H9 (cell line): ENCODE measurements at regions not wholly inside any gene's neighbourhood (a gene's known extent, or its start where the extent isn't known, plus 50 kb on each side); places are given as distances from the start of the nearest gene placed in this dataset.

ENCODE experiments used
- DNase-seq: peaks from one replicate; pipeline ENCODE4 v3.0.0-alpha.2; 2017
- H2AFZ ChIP-seq: one replicate; pipeline ENCODE4 v1.6.1; 2013; ENCODE audit warnings: mild to moderate bottlenecking, low read length, control low read depth, moderate library complexity
- H2AK5ac ChIP-seq: 2 replicates; pipeline ENCODE4 v1.6.1; 2013; ENCODE audit warnings: low read length, control low read depth, mixed read lengths; ENCODE audit not compliant: insufficient read length
- H2BK120ac ChIP-seq: one replicate; pipeline ENCODE4 v1.6.1; 2013; ENCODE audit warnings: low read depth, mild to moderate bottlenecking, low read length, control low read depth, inconsistent platforms; ENCODE audit not compliant: poor library complexity, severe bottlenecking
- H2BK12ac ChIP-seq: 2 replicates; pipeline ENCODE4 v1.6.1; 2013; ENCODE audit warnings: low read length, control low read depth, mixed read lengths, low read depth; ENCODE audit not compliant: insufficient read length
- H2BK15ac ChIP-seq: 2 replicates; pipeline ENCODE4 v1.6.1; 2013; ENCODE audit warnings: low read depth, low read length, control low read depth
- H2BK20ac ChIP-seq: one replicate; pipeline ENCODE4 v1.6.1; 2013; ENCODE audit warnings: low read depth, mild to moderate bottlenecking, low read length, control low read depth, inconsistent platforms; ENCODE audit not compliant: poor library complexity, severe bottlenecking
- H2BK5ac ChIP-seq: 2 replicates; pipeline ENCODE4 v1.6.1; 2013; ENCODE audit warnings: low read length, control low read depth, mixed read lengths; ENCODE audit not compliant: insufficient read length
- H3K14ac ChIP-seq: 2 replicates; pipeline ENCODE4 v1.6.1; 2013; ENCODE audit warnings: low read length, control low read depth; ENCODE audit not compliant: insufficient read depth
- H3K18ac ChIP-seq: 2 replicates; pipeline ENCODE4 v1.6.1; 2013; ENCODE audit warnings: low read depth, mild to moderate bottlenecking, mixed read lengths, low read length, control low read depth; ENCODE audit not compliant: insufficient read length
- H3K23ac ChIP-seq: 2 replicates; pipeline ENCODE4 v1.6.1; 2013; ENCODE audit warnings: low read length, control low read depth, mixed read lengths, low read depth; ENCODE audit not compliant: insufficient read length
- H3K23me2 ChIP-seq: 2 replicates; pipeline ENCODE4 v1.6.1; 2013; ENCODE audit warnings: low read depth, mild to moderate bottlenecking, mixed read lengths, low read length, control low read depth; ENCODE audit not compliant: insufficient read length, poor library complexity, severe bottlenecking
- H3K27ac ChIP-seq: 2 replicates; pipeline ENCODE4 v1.5.1; 2013; ENCODE audit warnings: low read length, control low read depth, mixed read lengths, low read depth; ENCODE audit not compliant: insufficient read length
- H3K27me3 ChIP-seq: 2 replicates; pipeline ENCODE4 v1.6.1; 2013; ENCODE audit warnings: low read length, control low read depth, inconsistent platforms; ENCODE audit not compliant: insufficient read depth
- H3K4ac ChIP-seq: 2 replicates; pipeline ENCODE4 v1.6.1; 2013; ENCODE audit warnings: low read depth, mild to moderate bottlenecking, control low read depth, inconsistent platforms, low read length, moderate library complexity
- H3K4me1 ChIP-seq: 2 replicates; pipeline ENCODE4 v1.6.1; 2013; ENCODE audit warnings: low read length, control low read depth, inconsistent platforms; ENCODE audit not compliant: insufficient read depth
- H3K4me2 ChIP-seq: 2 replicates; pipeline ENCODE4 v1.6.1; 2013; ENCODE audit warnings: low read length, control low read depth, mixed read lengths; ENCODE audit not compliant: insufficient read length, insufficient read depth
- H3K56ac ChIP-seq: 2 replicates; pipeline ENCODE4 v1.6.1; 2013; ENCODE audit warnings: low read depth, mild to moderate bottlenecking, mixed read lengths, low read length, control low read depth; ENCODE audit not compliant: insufficient read length
- H3K79me1 ChIP-seq: 2 replicates; pipeline ENCODE4 v1.6.1; 2013; ENCODE audit warnings: low read depth, mild to moderate bottlenecking, moderate library complexity, low read length, control low read depth, inconsistent platforms; ENCODE audit not compliant: insufficient read depth, poor library complexity, severe bottlenecking
- H3K79me2 ChIP-seq: 2 replicates; pipeline ENCODE4 v1.6.1; 2013; ENCODE audit warnings: low read length, control low read depth, inconsistent platforms; ENCODE audit not compliant: insufficient read depth
- H3K9ac ChIP-seq: 2 replicates; pipeline ENCODE4 v1.6.1; 2013; ENCODE audit warnings: low read length, control low read depth, mixed read lengths; ENCODE audit not compliant: insufficient read length; ENCODE audit errors: extremely low read depth
- H3K9me3 ChIP-seq: one replicate; pipeline ENCODE4 v1.6.1; 2013; ENCODE audit warnings: low read depth, low read length, inconsistent platforms; ENCODE audit not compliant: control insufficient read depth
- H3T11ph ChIP-seq: one replicate; pipeline ENCODE4 v1.6.1; 2013; ENCODE audit warnings: mild to moderate bottlenecking, low read length, control low read depth, inconsistent platforms
- H4K20me1 ChIP-seq: one replicate; pipeline ENCODE4 v1.6.1; 2013; ENCODE audit not compliant: control insufficient read depth, insufficient read length, insufficient read depth
- H4K5ac ChIP-seq: 2 replicates; pipeline ENCODE4 v1.6.1; 2013; ENCODE audit warnings: low read depth, mild to moderate bottlenecking, mixed read lengths, low read length, control low read depth; ENCODE audit not compliant: insufficient read length
- H4K8ac ChIP-seq: replicated peaks from 2 replicates; pipeline ENCODE4 v1.6.1; 2013; ENCODE audit warnings: low read length, control low read depth, mixed read lengths, low read depth; ENCODE audit not compliant: insufficient read length
- H4K91ac ChIP-seq: 2 replicates; pipeline ENCODE4 v1.6.1; 2013; ENCODE audit warnings: low read depth, mild to moderate bottlenecking, moderate library complexity, mixed read lengths, low read length, control low read depth; ENCODE audit not compliant: insufficient read length
- H3K27ac Mint-ChIP-seq, 3 experiments: 2 replicates in 2 of 3; 3 replicates in 1 of 3; pipeline ENCODE4 v1.8.0; 2020 to 2021; ENCODE audit warnings: mixed read lengths in 3 of 3, mild to moderate bottlenecking in 1 of 3, moderate library complexity in 1 of 3
- H3K27me3 Mint-ChIP-seq: 2 replicates; pipeline ENCODE4 v1.8.0; 2021; ENCODE audit warnings: low read depth, mild to moderate bottlenecking, moderate library complexity, mixed read lengths
- H3K36me3 Mint-ChIP-seq, 3 experiments: 2 replicates in 2 of 3; 3 replicates in 1 of 3; pipeline ENCODE4 v1.8.0; 2020 to 2021; ENCODE audit warnings: low read depth in 3 of 3, mixed read lengths in 3 of 3; ENCODE audit not compliant: insufficient read depth in 1 of 3
- H3K4me1 Mint-ChIP-seq, 2 experiments: 2 replicates each; pipeline ENCODE4 v1.8.0; 2020; ENCODE audit warnings: mixed read lengths in 2 of 2
- H3K4me3 Mint-ChIP-seq, 2 experiments: 2 replicates in 1 of 2; 3 replicates in 1 of 2; pipeline ENCODE4 v1.8.0; 2020 to 2021; ENCODE audit warnings: mild to moderate bottlenecking in 2 of 2, mixed read lengths in 2 of 2, moderate library complexity in 1 of 2
- H3K9me3 Mint-ChIP-seq, 2 experiments: 2 replicates in 1 of 2; 3 replicates in 1 of 2; pipeline ENCODE4 v1.8.0; 2020; ENCODE audit warnings: mild to moderate bottlenecking in 2 of 2, mixed read lengths in 2 of 2, moderate library complexity in 1 of 2
- CTCF ChIP-seq: fragments of 200-600 bp; sonication (generic); conservative IDR thresholded peaks from 3 replicates; pipeline ENCODE4 v1.8.0; 2021; ENCODE audit warnings: antibody characterized with exemption, mild to moderate bottlenecking
- WGBS: extraction: QIAGEN DNeasy Blood & Tissue Kit; methylation state at CpG from one replicate; pipeline ENCODE4 v1.1.7; 2013; ENCODE audit warnings: missing lambda C conversion rate, low lambda C conversion rate, mixed read lengths; ENCODE audit not compliant: insufficient read length; ENCODE audit errors: extremely low coverage; 5-methylcytosine and 5-hydroxymethylcytosine counted together

GRCh38 chr2:4964001-4964540 lies 728.1 kb upstream of the SOX11 start:
- H3T11ph ChIP-seq, result no peak overlapping the region
- no peak overlapping the region for H2BK120ac ChIP-seq
- H3K23ac ChIP-seq, result no peak overlapping the region
- Mint-ChIP-seq H3K9me3 (no peaks in the 10 kb centered on the region), H3K4me3 (no peak overlapping the region), H3K27ac (peak overlapping the region in 1 of 3 experiments; percentile 67; a peak in 1 of 7 replicates), H3K27me3 (no peaks in the 10 kb centered on the region), H3K4me1 (0 out of 4 replicates have a peak, but pooled peaks cover 0 to 3% of the 10 kb centered on the region in 2 experiments), H3K36me3 (no peaks in the 10 kb centered on the region)
- DNase-seq, result no peak
- no peak overlapping the region for H3K9ac ChIP-seq
- H4K8ac ChIP-seq, result no peak overlapping the region
- H3K9me3 ChIP-seq, result no peaks in the 10 kb centered on the region
- no peaks in the 10 kb centered on the region for H3K27me3 ChIP-seq
- no peak overlapping the region for H3K4me2 ChIP-seq
- no peak overlapping the region for H4K91ac ChIP-seq
- H3K23me2 ChIP-seq, result no peaks in the 10 kb centered on the region
- H3K79me2 ChIP-seq, result no peaks in the 10 kb centered on the region
- H4K20me1 ChIP-seq, result no peaks in the 10 kb centered on the region
- no peak overlapping the region for H3K14ac ChIP-seq
- TF ChIP-seq CTCF, result no peak
- no CpG with 5 or more reads among the region's 13 CpGs for WGBS
- H3K4me1 ChIP-seq, result no peaks in the 10 kb centered on the region
- no peak overlapping the region for H2BK12ac ChIP-seq
- no peak overlapping the region for H2BK15ac ChIP-seq
- H2BK5ac ChIP-seq, result no peak overlapping the region
- H2BK20ac ChIP-seq, result no peak overlapping the region
- no peak overlapping the region for H2AK5ac ChIP-seq
- H4K5ac ChIP-seq, result no peak overlapping the region
- H3K4ac ChIP-seq, result no peak overlapping the region
- H3K79me1 ChIP-seq, result no peaks in the 10 kb centered on the region
- no peak overlapping the region for H3K27ac ChIP-seq
- no peak overlapping the region for H3K56ac ChIP-seq
- H3K18ac ChIP-seq, result no peak overlapping the region
- H2AFZ ChIP-seq, result no peak overlapping the region
